NCI-H82 treated with DMSO at 0.1 percent for 48 hours (cell line): ENCODE measurements at regions not wholly inside any gene's neighbourhood (a gene's known extent, or its start where the extent isn't known, plus 50 kb on each side); places are given as distances from the start of the nearest gene placed in this dataset.
"Not testable (repeated sequence)": the region's sequence is repeated elsewhere in the genome, so short reads cannot be mapped to it uniquely, and the experiment has no call there.

Experiments used
- DNase-seq: peaks from one replicate; lab custom pipeline; 2025; ENCODE audit not compliant: unreplicated experiment; lab: John Stamatoyannopoulos, UW

GRCh38 chr2:215667585-215668377 is 231.9 kb upstream of the FN1 start:
- DNase-seq: no peak

GRCh38 chr2:215664847-215665525 is 229.1 kb upstream of the FN1 start:
- no peak for DNase-seq

GRCh38 chr2:215662715-215663114 is 226.8 kb upstream of the FN1 start:
- DNase-seq: no peak

GRCh38 chr2:215660687-215661086 is 224.8 kb upstream of the FN1 start:
- no peak for DNase-seq

- DNase-seq: no peak
These were observed 223.8 kb upstream of the FN1 start for GRCh38 chr2:215659650-215660049.

DNA sequence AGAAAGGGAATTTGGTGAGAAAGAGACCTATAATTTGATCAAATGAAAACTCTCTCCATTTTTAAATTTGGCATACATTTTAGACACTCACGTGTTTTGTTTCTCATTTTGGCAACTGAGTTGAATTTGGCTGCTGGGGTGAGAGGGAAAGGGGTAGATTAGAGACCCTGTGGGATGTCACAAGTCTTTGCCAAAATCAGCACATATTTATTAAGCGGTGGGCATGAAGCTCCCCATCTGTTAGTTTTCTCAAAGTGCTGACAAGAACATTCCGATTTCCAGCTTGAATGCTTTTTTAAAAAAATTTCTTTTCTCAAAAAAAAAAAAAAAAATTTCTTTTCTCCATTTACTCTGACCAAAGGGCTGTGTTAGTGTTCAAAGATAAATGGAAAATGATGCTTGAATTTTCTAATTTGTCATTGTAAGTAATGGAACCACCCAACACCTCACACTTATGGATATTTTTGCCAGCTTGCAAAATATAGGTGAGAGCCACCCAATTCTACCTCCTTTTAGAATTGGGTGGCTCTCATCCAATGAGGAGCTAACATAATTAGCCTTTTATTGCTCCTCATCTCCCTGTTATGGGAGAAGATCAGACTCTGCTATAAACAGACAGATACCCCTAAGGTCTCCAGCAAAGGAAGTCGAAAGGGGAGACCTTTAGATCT is 222.9 kb upstream of the FN1 start:
- no peak for DNase-seq

GRCh38 chr2:215657844-215658243 is 222.0 kb upstream of the FN1 start:
- no peak for DNase-seq

GRCh38 chr2:215654148-215654819 is 218.4 kb upstream of the FN1 start:
- DNase-seq: no peak

DNA sequence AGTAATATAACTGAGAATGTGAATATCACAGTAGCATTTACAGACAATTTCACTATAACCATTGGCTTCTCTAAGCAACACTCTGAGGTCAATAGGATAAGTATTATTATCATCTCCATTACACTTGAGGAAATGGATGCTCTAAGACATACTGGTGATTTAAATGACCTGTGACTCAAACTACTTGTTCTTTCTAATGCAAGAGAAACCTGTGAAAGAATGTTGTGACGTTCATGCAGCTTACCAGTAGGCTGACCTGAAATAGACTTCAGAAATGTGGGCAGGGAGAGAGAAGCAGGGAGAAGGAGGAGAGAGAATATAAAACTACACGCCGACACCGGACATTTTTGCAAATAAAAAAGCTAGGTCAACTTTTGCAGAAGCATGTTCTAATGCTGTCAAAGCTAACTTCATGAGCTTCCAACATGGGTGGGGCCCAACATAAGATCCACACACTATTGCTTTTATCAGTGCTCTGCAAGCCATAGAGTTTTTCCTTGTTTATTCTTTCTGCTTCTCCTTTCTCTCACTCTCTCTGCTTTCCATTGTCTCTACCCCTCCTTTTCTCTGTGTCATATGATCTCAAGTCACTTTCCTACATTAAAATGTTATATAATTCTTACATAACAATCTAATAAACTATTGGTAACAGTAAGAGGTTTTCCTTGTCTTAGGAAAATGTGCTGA is 217.6 kb upstream of the FN1 start:
- DNase-seq: no peak

DNA sequence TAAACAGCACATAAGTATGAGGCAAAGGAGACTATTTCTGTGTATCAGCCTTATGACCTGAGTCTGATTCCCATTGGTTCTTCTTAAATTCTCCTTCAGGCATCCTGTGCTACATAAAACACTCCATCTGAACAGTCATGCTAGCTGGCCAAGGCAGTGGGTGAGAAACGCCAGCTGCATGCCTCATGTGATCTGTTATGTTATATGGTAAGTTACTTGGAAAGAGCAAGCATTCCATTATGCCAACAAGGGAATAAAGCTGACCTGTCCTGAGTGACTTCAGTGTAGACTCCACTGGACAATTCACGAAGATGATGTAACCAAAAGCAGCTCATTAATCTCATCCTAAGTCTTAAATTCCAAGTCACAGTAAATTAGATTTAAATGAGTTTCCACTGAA is 216.5 kb upstream of the FN1 start:
- no peak for DNase-seq

GRCh38 chr2:215651412-215651811 is 215.5 kb upstream of the FN1 start:
- DNase-seq: no peak

DNA sequence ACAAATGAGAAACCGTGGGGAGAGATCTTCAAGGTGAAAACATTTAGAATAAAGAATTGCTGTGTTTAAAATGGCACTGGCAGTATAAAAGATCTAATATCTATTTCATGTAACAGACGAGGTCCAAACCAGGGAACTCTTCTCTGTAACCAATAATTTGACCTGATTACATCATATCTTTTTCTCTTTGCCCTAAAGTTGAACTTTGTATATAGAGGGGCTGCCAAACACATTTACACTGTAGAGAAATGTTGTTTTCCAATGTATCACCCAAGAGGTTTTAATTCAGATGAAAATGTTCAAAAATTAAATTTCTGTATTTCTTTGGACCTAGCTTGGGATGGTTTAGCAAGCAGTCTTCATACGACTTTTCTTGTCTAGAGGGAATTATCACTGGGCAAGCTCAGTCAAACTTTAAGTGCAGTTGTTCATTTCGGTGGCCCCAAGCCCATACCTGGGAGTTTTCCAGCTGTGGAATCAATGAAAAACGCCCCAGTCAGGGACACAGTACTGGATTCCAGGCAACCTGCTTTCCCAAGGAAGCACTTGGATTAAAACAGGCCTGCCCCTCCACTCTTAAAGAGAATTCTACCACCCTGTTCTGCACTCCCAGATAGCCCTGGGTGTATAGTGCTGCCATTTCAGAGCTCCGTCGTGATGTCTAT is 208.5 kb upstream of the FN1 start:
- DNase-seq: no peak

DNA sequence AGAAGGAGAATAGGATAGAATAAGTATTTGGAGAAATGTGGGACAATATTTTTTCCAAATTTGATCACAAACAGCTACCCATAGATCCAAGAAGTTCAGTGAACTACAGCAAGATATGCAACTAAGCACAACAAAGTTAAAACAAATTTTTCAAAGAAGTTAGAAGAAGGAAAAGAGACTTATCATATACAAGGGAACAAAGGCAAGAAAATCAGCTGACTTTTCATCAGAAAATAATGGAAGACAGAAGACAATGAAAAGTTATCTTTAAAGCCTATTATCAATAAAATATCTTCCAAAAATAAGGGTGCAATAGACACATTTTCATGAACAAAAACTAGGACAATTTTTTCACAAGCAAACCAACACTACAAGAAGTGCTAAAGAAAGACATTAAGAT is 202.8 kb upstream of the FN1 start:
- no peak for DNase-seq

DNA sequence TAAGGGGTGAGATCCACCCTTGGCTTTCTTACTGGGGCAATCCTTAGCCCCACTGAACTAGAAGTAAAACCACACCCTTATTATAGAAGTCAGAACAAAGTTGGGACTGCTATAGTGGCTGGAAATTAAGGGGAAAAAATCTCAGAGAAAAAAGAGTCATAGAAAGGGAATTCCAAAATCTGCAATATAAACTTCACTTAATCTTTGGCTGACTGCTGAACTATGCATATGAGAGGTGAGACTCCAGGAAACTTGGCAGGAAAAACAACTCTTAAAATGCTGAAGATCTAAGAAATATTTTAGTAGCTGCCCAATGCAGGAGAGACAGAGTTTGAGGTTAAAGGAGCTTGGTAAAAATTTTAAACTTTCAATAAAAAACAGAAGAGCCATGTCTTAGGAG is 201.8 kb upstream of the FN1 start:
- DNase-seq: no peak

DNA sequence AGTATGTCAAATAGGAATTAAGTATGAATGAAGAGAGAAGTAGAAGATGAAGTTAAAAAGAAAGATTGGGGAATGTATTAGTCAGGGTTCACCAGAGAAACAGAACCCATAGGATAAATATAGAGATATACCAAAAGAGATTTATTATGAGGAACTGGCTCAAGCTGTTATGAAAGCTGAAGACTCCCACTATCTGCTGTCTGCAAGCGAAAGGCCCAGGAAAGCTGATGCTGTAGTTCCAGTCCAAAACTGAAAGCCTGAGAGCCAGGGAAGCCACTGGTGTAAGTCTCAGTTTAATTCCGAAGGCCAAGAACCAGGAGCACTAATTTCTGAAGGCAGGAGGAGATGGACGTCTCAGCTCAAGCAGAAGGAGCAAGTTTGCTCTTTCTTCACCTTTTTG is 200.9 kb upstream of the FN1 start:
- no peak for DNase-seq

GRCh38 chr2:215635788-215636139 is 199.9 kb upstream of the FN1 start:
- no peak for DNase-seq

- no peak for DNase-seq
These were observed 199.4 kb upstream of the FN1 start for GRCh38 chr2:215635071-215635787.

DNA sequence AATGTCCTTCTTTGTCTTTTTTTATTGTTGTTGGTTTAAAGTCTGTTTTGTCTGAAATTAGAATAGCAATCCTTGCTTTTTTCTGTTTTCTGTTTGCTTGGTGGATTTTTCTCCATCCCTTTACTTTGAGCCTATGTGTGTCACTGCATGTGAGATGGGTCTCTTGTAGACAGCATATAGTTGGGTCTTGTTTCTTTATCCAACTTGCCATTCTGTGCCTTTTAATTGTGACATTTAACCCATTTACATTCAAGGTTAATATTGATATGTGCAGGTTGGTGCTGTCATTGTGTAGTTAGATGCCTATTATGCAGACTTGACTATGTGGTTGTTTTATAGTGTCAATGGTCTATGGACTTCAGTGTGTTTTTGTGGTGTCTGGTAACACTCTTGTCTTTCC is 197.5 kb upstream of the FN1 start:
- no peak for DNase-seq

DNA sequence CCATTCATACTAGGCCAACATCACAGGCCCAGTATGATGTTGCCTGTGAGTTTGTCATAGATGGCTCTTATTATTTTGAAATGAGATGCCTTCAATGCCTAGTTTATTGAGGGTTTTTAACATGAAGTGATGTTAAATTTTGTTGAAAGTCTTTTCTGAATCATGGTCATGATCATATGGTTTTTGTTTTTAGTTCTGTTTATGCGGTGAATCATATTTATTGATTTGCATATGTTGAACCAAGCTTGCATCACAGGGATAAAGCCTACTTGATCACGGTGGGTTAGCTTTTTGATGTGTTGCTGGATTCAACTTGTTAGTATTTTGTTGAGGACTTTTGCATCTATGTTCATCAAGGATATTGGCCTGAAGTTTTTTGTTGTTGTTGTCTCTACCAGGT is 195.8 kb upstream of the FN1 start:
- DNase-seq: no peak

GRCh38 chr2:215630796-215631195 is 194.9 kb upstream of the FN1 start:
- not testable (repeated sequence) for DNase-seq
